ENCODE measurements at regions not wholly inside any gene's neighbourhood (a gene's known extent, or its start where the extent isn't known, plus 50 kb on each side); places are given as distances from the start of the nearest gene placed in this dataset.
"Not testable (repeated sequence)": the region's sequence is repeated elsewhere in the genome, so short reads cannot be mapped to it uniquely, and the experiment has no call there.

DNA sequence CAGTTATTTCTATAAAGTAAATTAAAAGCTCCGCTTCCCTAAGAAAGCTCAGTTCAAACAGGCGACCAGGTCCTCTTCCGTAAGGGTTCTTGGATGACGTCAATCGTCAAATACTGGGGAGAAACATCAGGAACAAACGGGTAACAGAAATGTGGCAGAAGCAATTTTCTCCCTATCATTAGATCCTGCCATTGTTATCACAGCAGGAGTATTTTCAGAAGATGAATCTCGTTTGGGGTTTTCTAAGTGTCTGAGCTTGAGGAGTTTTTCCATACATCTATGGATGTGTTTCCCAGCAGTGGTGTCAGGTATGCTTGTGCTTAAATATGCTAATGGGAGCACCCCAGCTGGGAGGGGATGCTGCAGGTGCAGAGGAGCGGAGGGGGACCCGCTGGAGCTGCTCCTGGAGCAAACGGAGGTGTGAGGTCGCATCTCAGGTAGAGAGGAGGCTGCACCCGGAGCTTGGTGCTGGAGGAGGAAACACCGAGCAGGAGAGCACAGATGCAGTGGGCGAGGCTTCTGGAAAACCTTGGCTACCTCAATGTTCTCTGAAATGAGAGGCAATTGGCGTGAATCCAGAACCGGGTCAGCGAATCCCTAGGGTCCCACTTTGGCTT lies 795.5 kb downstream of the AACS start:
- DNase-seq, result no peak
- TF ChIP-seq, protein P1, sequence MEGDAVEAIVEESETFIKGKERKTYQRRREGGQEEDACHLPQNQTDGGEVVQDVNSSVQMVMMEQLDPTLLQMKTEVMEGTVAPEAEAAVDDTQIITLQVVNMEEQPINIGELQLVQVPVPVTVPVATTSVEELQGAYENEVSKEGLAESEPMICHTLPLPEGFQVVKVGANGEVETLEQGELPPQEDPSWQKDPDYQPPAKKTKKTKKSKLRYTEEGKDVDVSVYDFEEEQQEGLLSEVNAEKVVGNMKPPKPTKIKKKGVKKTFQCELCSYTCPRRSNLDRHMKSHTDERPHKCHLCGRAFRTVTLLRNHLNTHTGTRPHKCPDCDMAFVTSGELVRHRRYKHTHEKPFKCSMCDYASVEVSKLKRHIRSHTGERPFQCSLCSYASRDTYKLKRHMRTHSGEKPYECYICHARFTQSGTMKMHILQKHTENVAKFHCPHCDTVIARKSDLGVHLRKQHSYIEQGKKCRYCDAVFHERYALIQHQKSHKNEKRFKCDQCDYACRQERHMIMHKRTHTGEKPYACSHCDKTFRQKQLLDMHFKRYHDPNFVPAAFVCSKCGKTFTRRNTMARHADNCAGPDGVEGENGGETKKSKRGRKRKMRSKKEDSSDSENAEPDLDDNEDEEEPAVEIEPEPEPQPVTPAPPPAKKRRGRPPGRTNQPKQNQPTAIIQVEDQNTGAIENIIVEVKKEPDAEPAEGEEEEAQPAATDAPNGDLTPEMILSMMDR (IDR thresholded peaks at IDR 0.05), result no peak
- H3K27ac Mint-ChIP-seq, result no peak overlapping the region
- peaks cover 46% of the 10 kb centered on the region for H3K9me3 Mint-ChIP-seq
- no peak overlapping the region for H3K4me3 Mint-ChIP-seq
- H3K36me3 Mint-ChIP-seq (ENCODE audit: low read depth), result peaks cover 9% of the 10 kb centered on the region; the same call in 1 of the 2 replicates
- peaks cover 1% of the 10 kb centered on the region for H3K27me3 Mint-ChIP-seq (ENCODE audit: insufficient read depth)
- H3K4me1 Mint-ChIP-seq (ENCODE audit: low read depth), result no peaks in the 10 kb centered on the region

- peaks cover 1% of the 10 kb centered on the region; the same call in 1 of the 2 replicates for H3K27me3 Mint-ChIP-seq (ENCODE audit: insufficient read depth)
- H3K36me3 Mint-ChIP-seq (ENCODE audit: low read depth), result peaks cover 9% of the 10 kb centered on the region; the same call in 1 of the 2 replicates
- DNase-seq, result no peak
- TF ChIP-seq, protein P1 (IDR thresholded peaks at IDR 0.05), result no peak
- H3K9me3 Mint-ChIP-seq, result peaks cover 43% of the 10 kb centered on the region
- no peak overlapping the region for H3K27ac Mint-ChIP-seq
- no peak overlapping the region for H3K4me3 Mint-ChIP-seq
- H3K4me1 Mint-ChIP-seq (ENCODE audit: low read depth), result no peaks in the 10 kb centered on the region
These were observed 796.4 kb downstream of the AACS start for GRCh38 chr12:125861299-125862281.

DNA sequence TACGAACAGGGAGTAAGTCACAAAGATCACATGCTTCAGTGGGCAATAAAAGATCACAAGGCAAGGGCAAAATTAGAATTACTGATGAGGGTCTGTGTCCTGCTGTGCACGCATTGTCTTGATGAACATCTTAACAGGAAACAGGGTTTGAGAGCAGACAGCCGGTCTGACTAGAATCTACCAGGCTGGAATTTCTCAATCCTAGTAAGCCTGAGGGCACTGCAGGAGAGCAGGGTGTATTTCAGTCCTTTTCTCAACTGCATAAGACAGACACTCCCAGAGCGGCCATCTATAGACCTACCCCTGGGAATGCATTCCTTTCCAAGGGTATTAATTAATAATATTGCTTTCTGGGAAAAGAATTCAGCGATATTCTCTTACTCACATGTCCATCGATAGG lies 800.0 kb downstream of the AACS start:
- H3K27me3 Mint-ChIP-seq (ENCODE audit: insufficient read depth); H3K36me3 Mint-ChIP-seq (ENCODE audit: low read depth); H3K27ac Mint-ChIP-seq; H3K4me3 Mint-ChIP-seq; DNase-seq; H3K4me1 Mint-ChIP-seq (ENCODE audit: low read depth): not testable (repeated sequence)
- peaks cover 34% of the 10 kb centered on the region for H3K9me3 Mint-ChIP-seq

- Mint-ChIP-seq H3K27ac (no peak overlapping the region), H3K9me3 (peaks cover 32% of the 10 kb centered on the region), H3K27me3 (ENCODE audit: insufficient read depth) (no peaks in the 10 kb centered on the region), H3K4me1 (ENCODE audit: low read depth) (no peaks in the 10 kb centered on the region), H3K4me3 (no peak overlapping the region), H3K36me3 (ENCODE audit: low read depth) (no peaks in the 10 kb centered on the region)
- TF ChIP-seq, protein P1 (IDR thresholded peaks at IDR 0.05), result no peak
- DNase-seq, result no peak
These were observed 806.8 kb downstream of the AACS start for GRCh38 chr12:125871811-125872594.

- TF ChIP-seq, protein P1 (IDR thresholded peaks at IDR 0.05), result no peak
- DNase-seq, result no peak
- Mint-ChIP-seq H3K4me1 (ENCODE audit: low read depth) (no peaks in the 10 kb centered on the region), H3K27ac (no peak overlapping the region), H3K4me3 (no peak overlapping the region), H3K9me3 (peaks cover 23% of the 10 kb centered on the region), H3K27me3 (ENCODE audit: insufficient read depth) (no peaks in the 10 kb centered on the region), H3K36me3 (ENCODE audit: low read depth) (no peaks in the 10 kb centered on the region)
These were observed 807.8 kb downstream of the AACS start for GRCh38 chr12:125873016-125873415.
